ENCODE measurements at regions not wholly inside any gene's neighbourhood (a gene's known extent, or its start where the extent isn't known, plus 50 kb on each side); places are given as distances from the start of the nearest gene placed in this dataset.

GRCh38 chrY:13168257-13168656, 263.6 kb downstream of the DDX3Y start:
- no peak for DNase-seq
